HepG2 (cell line): ENCODE measurements at regions not wholly inside any gene's neighbourhood (a gene's known extent, or its start where the extent isn't known, plus 50 kb on each side); places are given as distances from the start of the nearest gene placed in this dataset.

ENCODE experiments used
- ATAC-seq: fragments of 200-7000 bp; cut with Tn5 transposase; 3 replicates; pipeline ENCODE4 v1.9.1; 2020; ENCODE audit warnings: mild to moderate bottlenecking, moderate library complexity
- BruUV-seq: library from RNA; stranded (reverse); fragments of 400-500 nt; replicated peaks from 2 replicates; lab custom pipeline; 2021; lab: Mats Ljungman, UMichigan
- CTCF ChIA-PET: fragments of 300-600 bp; formaldehyde crosslinking; extraction: SDS; loops from one replicate; lab custom pipeline; 2021; ENCODE audit warnings: low total read pairs, inconsistent platforms, low intra/inter-chr PET ratio; lab: Yijun Ruan, JAX
- POLR2A ChIA-PET: fragments of 350-600 bp; sonication (Branson Sonifier 250); formaldehyde crosslinking; loops from one replicate; lab custom pipeline; 2020; ENCODE audit warnings: antibody characterized with exemption, inconsistent platforms; lab: Yijun Ruan, JAX
- DNase-seq: peaks from one replicate; pipeline ENCODE4 v3.0.0-alpha.2; 2015; ENCODE audit warnings: low spot score
- FAIRE-seq: peaks from 3 replicates; lab custom pipeline; 2011; peaks lifted over from hg19 to GRCh38; lab: Jason Lieb, UNC
- H2AFZ ChIP-seq: one replicate; pipeline ENCODE4 v1.6.1; 2011; ENCODE audit warnings: low read length, inconsistent platforms
- H3K27ac ChIP-seq: fragments of 300-600 bp; 3 replicates; pipeline ENCODE4 v1.8.0; 2011; ENCODE audit warnings: mixed run types, mild to moderate bottlenecking, mixed read lengths, low read length, inconsistent platforms; ENCODE audit not compliant: insufficient read depth; ENCODE audit errors: extremely low read length
- H3K27me3 ChIP-seq, 2 experiments: fragments of 200-600 bp in 1 of 2; 2 replicates in 1 of 2; 3 replicates in 1 of 2; pipeline versions ENCODE4 v1.6.0 to v1.8.0; 2011; ENCODE audit warnings: low read length in 2 of 2, mild to moderate bottlenecking in 2 of 2, moderate library complexity in 2 of 2, inconsistent platforms in 1 of 2; ENCODE audit not compliant: insufficient read depth in 2 of 2, control insufficient read depth in 1 of 2
- H3K36me3 ChIP-seq, 2 experiments: fragments of 200-600 bp in 1 of 2; replicated peaks in 1 of 2; 2 replicates in 1 of 2; 3 replicates in 1 of 2; pipeline versions ENCODE4 v1.5.1 to v1.8.0; 2011; ENCODE audit warnings: low read length in 2 of 2, inconsistent platforms in 1 of 2; ENCODE audit not compliant: insufficient read depth in 2 of 2, control insufficient read depth in 1 of 2
- H3K4me1 ChIP-seq: 2 replicates; pipeline ENCODE4 v1.5.1; 2012; ENCODE audit warnings: low read length, inconsistent platforms; ENCODE audit not compliant: insufficient read depth
- H3K4me2 ChIP-seq: 2 replicates; pipeline ENCODE4 v1.6.0; 2011; ENCODE audit warnings: low read depth, low read length, inconsistent platforms
- H3K4me3 ChIP-seq, 3 experiments: fragments of 200-600 bp in 1 of 3; sonication (generic), shearing (Covaris generic) in 1 of 3; replicated peaks in 1 of 3; 2 replicates each; pipeline ENCODE4 v1.5.1; 2011 to 2016; ENCODE audit warnings: low read length in 3 of 3, inconsistent platforms in 2 of 3, low read depth in 2 of 3, mild to moderate bottlenecking in 2 of 3, control low read depth in 1 of 3, mixed read lengths in 1 of 3; ENCODE audit not compliant: insufficient read depth in 1 of 3
- H3K79me2 ChIP-seq: one replicate; pipeline ENCODE4 v1.6.1; 2011; ENCODE audit warnings: low read length, inconsistent platforms; ENCODE audit not compliant: insufficient read depth
- H3K9ac ChIP-seq: 2 replicates; pipeline ENCODE4 v1.6.0; 2011; ENCODE audit warnings: mild to moderate bottlenecking, low read depth, low read length, inconsistent platforms; ENCODE audit not compliant: insufficient read depth
- H3K9me3 ChIP-seq: 2 replicates; pipeline ENCODE4 v1.5.1; 2012; ENCODE audit warnings: mild to moderate bottlenecking, low read length
- H4K20me1 ChIP-seq: 2 replicates; pipeline ENCODE4 v1.6.0; 2011; ENCODE audit warnings: inconsistent platforms, mild to moderate bottlenecking, low read length, moderate library complexity; ENCODE audit not compliant: insufficient read depth
- CEBPZ ChIP-seq: IDR thresholded peaks from 2 replicates; pipeline ENCODE4 v1.6.1; 2012; ENCODE audit warnings: low read length, improper control_type of control experiment
- NCOA2 ChIP-seq: sonication (generic); formaldehyde crosslinking; IDR thresholded peaks from 2 replicates; pipeline ENCODE4 v1.8.0; 2022; ENCODE audit warnings: inconsistent platforms
- NFRKB ChIP-seq: fragments of 450-650 bp; IDR thresholded peaks from 2 replicates; pipeline ENCODE4 v1.6.1; 2017
- NR1H2 ChIP-seq: sonication (generic); formaldehyde crosslinking; IDR thresholded peaks from 2 replicates; pipeline ENCODE4 v1.8.1; 2022; ENCODE audit warnings: low read depth, missing genetic modification reagents, borderline replicate concordance
- PBX3 ChIP-seq: sonication (generic); formaldehyde crosslinking; IDR thresholded peaks from 2 replicates; pipeline ENCODE4 v1.8.1; 2023; ENCODE audit warnings: missing genetic modification reagents, inconsistent platforms, borderline replicate concordance
- REXO4 ChIP-seq: sonication (generic); formaldehyde crosslinking; IDR thresholded peaks from 2 replicates; pipeline ENCODE4 v1.8.0; 2022; ENCODE audit warnings: missing genetic modification reagents, mild to moderate bottlenecking, borderline replicate concordance
- ZNF124 ChIP-seq: sonication (generic); formaldehyde crosslinking; IDR thresholded peaks from 2 replicates; pipeline ENCODE4 v1.4.0; 2020; ENCODE audit warnings: missing genetic modification reagents
- ZNF326 ChIP-seq: sonication (generic); formaldehyde crosslinking; IDR thresholded peaks from 2 replicates; pipeline ENCODE4 v1.4.0; 2020; ENCODE audit warnings: missing genetic modification reagents, borderline replicate concordance
- ZNF451 ChIP-seq: sonication (generic); formaldehyde crosslinking; IDR thresholded peaks from 2 replicates; pipeline ENCODE4 v1.5.0; 2020; ENCODE audit warnings: mild to moderate bottlenecking, missing genetic modification reagents
- ZNF543 ChIP-seq: sonication (generic); formaldehyde crosslinking; IDR thresholded peaks from 2 replicates; pipeline ENCODE4 v1.4.0; 2020; ENCODE audit warnings: mild to moderate bottlenecking, missing genetic modification reagents
- ZNF556 ChIP-seq: sonication (generic); formaldehyde crosslinking; IDR thresholded peaks from 2 replicates; pipeline ENCODE4 v1.4.0; 2020; ENCODE audit warnings: mild to moderate bottlenecking, missing genetic modification reagents, borderline replicate concordance
- WGBS: methylation state at CpG from one replicate; pipeline ENCODE4 v1.1.6; 2017; ENCODE audit warnings: low lambda C conversion rate; 5-methylcytosine and 5-hydroxymethylcytosine counted together
- in situ Hi-C: cut with HindIII; loops from 2 replicates; pipeline ENCODE4 v1.10.0; 2017; ENCODE audit warnings: low pct_unique_long_range_greater_than_20kb; ENCODE audit not compliant: extremely low pct_ligation_motif_present
- intact Hi-C: fragments of 100-400 bp; cut with micrococcal nuclease; formaldehyde crosslinking; loops from one replicate; pipeline ENCODE4 v1.10.0; 2022; ENCODE audit not compliant: unreplicated experiment

- TF ChIP-seq CEBPZ (no peak), ZNF124 (CRISPR knock-in tag) (no peak), REXO4 (CRISPR knock-in tag) (no peak), ZNF543 (no peak), NFRKB (no peak), ZNF451 (CRISPR knock-in tag) (no peak), NR1H2 (CRISPR knock-in tag) (no peak), ZNF556 (no peak), NCOA2 (CRISPR knock-in tag) (no peak)
These were observed 384.7 kb downstream of the ZIC1 start (continued) for GRCh38 chr3:147793841-147794240.

GRCh38 chr3:147794596-147794995 is 385.4 kb downstream of the ZIC1 start:
- TF ChIP-seq ZNF326 (CRISPR knock-in tag): no peak
- TF ChIP-seq PBX3 (CRISPR knock-in tag): no peak
- intact Hi-C loops: no loop called here

More at GRCh38 chr3:147794596-147794995, 385.4 kb downstream of the ZIC1 start:
- Histone ChIP-seq H3K4me1 (no peaks in the 10 kb centered on the region), H3K9ac (no peak overlapping the region), H4K20me1 (no peaks in the 10 kb centered on the region), H3K9me3 (no peaks in the 10 kb centered on the region), H3K27me3 (no peaks in the 10 kb centered on the region), H3K36me3 (no peaks in the 10 kb centered on the region), H3K4me3 (no peak overlapping the region), H3K27ac (no peak overlapping the region), H3K79me2 (no peaks in the 10 kb centered on the region), H2AFZ (no peak overlapping the region), H3K4me2 (no peak overlapping the region)
- BruUV-seq: no TSS peak
- POLR2A ChIA-PET: no interaction called here
- 27% methylated on average over 2 of the region's 3 CpGs for WGBS
- DNase-seq: no peak
- no peak for FAIRE-seq
- CTCF ChIA-PET: no interaction called here
- in situ Hi-C loops: no loop called here
- ATAC-seq: no peak
